GM12872 (cell line): ENCODE measurements at regions not wholly inside any gene's neighbourhood (a gene's known extent, or its start where the extent isn't known, plus 50 kb on each side); places are given as distances from the start of the nearest gene placed in this dataset.

ENCODE experiments used
- CTCF ChIP-seq: IDR thresholded peaks from 3 replicates; pipeline ENCODE4 v1.5.1; 2011; ENCODE audit warnings: low read depth, mild to moderate bottlenecking, low read length, moderate library complexity; ENCODE audit not compliant: insufficient read depth

GRCh38 chr3:94462931-94463330 is 400.1 kb downstream of the NSUN3 start:
- TF ChIP-seq CTCF: no peak

- TF ChIP-seq CTCF: no peak
These were observed 409.6 kb downstream of the NSUN3 start for GRCh38 chr3:94472511-94472910.

- TF ChIP-seq CTCF: no peak
These were observed 418.5 kb downstream of the NSUN3 start for GRCh38 chr3:94481226-94481898.

GRCh38 chr3:94482686-94483085 is 419.8 kb downstream of the NSUN3 start:
- no peak for TF ChIP-seq CTCF

GRCh38 chr3:94483403-94483802 is 420.5 kb downstream of the NSUN3 start:
- TF ChIP-seq CTCF: no peak

GRCh38 chr3:94494992-94495391 is 432.1 kb downstream of the NSUN3 start:
- no peak for TF ChIP-seq CTCF

GRCh38 chr3:94500146-94500545 is 437.3 kb downstream of the NSUN3 start:
- no peak for TF ChIP-seq CTCF
